Activated CD4-positive, alpha-beta T cell treated with anti-CD3 and anti-CD28 coated beads, Interleukin-2, amount 50 U/mL, for 48 hours (primary cell): ENCODE measurements at regions not wholly inside any gene's neighbourhood (a gene's known extent, or its start where the extent isn't known, plus 50 kb on each side); places are given as distances from the start of the nearest gene placed in this dataset.

Experiments used
- DNase-seq, 2 experiments: peaks; one replicate each; pipeline ENCODE4 v3.0.0-alpha.2; 2020

GRCh38 chr5:160511280-160511929 lies 89.8 kb downstream of the PTTG1 start:
- no peak for DNase-seq
